GM18907 (cell line): ENCODE measurements at regions not wholly inside any gene's neighbourhood (a gene's known extent, or its start where the extent isn't known, plus 50 kb on each side); places are given as distances from the start of the nearest gene placed in this dataset.
"Not testable (repeated sequence)": the region's sequence is repeated elsewhere in the genome, so short reads cannot be mapped to it uniquely, and the experiment has no call there.

ENCODE experiments used
- ATAC-seq: cut with Tn5 transposase; IDR thresholded peaks from one replicate; pipeline ENCODE4 v1.9.1; 2021; ENCODE audit warnings: mild to moderate bottlenecking, moderate library complexity; ENCODE audit not compliant: unreplicated experiment

DNA sequence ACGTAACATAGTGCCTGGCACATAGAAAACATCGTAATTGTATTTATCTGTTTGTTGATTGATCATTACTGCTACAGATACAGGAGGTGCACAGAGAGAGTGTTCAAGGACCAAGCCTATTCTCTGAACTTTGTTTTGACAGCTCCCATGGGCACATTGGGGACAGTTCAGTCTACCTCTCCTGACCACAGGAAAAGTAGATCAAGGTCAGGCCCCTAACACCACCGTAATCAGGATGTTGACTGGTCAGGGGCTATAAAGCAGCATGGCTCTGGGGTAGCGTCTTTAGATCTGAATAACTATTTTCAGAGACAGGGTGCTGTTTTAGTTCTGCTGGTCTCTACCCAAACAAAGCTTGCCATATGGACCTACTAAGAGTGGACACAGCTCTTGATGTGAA is 223.1 kb upstream of the IRF2BP2 start:
- no peak for ATAC-seq

DNA sequence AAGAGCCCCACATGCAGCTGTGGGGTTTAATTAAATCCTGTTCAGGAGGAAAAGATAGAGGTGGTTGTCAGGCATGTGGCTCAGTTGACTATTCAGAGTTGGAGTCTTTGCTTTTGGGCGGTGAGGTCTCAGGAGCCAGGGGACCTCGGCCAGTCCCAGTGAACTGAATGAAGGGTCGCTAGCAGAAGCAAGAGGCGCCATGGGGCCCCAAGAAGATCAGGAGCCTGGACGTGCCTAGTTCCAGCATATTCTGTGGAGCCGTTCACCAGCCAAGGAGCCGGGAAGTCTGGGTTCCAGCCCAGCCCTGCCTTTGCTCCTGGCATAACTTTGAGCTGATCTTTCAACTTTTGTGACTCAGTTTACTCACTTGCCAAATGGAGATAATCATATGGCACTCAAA is 217.7 kb upstream of the IRF2BP2 start:
- ATAC-seq = no peak

DNA sequence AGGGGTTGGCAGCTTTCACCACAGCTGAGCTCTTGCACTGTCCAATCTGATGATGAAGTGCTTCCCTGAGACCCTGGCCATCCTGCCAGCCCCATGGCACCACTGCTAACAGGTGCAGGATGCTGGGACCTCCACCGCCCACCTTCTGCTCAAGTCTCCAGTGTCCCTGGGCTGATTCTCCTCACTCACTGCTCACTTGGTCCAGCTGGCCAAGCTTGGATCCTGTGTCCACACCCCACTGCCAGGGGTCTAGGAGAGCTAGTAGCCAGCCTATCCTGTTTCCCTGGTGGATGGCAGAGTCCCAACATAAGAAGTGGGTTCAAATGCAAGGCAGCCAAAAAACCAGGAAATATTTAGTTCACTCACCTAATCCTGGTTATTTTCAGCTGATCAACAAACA is 217.2 kb upstream of the IRF2BP2 start:
- ATAC-seq = no peak

GRCh38 chr1:234826352-234826751 is 216.4 kb upstream of the IRF2BP2 start:
- no peak for ATAC-seq

- ATAC-seq = no peak
Observed at GRCh38 chr1:234825498-234826165, 215.7 kb upstream of the IRF2BP2 start.

DNA sequence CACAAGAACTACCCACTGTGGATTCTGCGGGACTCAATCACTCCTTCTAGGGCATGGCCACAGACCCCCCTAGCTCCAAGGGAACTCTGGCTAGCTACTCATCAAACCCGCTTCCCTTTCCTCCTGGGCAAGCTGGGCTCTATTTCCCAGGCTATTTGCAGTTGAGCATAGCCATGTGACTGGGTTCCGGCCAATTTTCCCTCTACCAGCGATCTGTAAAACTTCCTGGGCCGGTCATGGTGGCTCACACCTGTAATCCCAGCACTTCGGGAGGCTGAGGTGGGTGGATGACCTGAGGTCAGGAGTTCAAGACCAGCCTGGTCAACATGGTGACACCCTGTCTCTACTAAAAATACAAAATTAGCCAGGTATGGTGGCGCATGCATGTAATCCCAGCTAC is 214.9 kb upstream of the IRF2BP2 start:
- ATAC-seq = not testable (repeated sequence)

- ATAC-seq = no peak
Observed at GRCh38 chr1:234823191-234824176, 213.5 kb upstream of the IRF2BP2 start.

DNA sequence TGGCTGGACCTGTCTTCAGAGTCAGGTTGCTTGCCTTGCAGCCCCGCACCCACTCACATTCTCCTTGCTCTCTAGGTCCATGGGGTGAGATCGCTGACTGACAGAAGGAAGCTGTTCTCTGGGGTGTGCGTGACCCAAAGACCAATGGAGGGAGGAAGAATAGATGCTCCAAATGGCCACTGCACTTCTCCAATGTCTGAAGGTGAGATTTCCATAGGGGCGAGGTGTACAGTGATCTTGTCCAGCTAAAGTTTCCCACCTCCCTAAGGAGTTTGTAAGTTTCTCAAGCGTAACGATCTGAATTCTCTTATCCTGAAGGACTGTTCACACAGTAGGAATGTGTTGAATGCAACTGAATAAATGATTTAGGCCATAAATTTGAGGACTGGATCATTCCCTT is 211.9 kb upstream of the IRF2BP2 start:
- ATAC-seq = no peak

GRCh38 chr1:234820597-234820996 is 210.6 kb upstream of the IRF2BP2 start:
- no peak for ATAC-seq

DNA sequence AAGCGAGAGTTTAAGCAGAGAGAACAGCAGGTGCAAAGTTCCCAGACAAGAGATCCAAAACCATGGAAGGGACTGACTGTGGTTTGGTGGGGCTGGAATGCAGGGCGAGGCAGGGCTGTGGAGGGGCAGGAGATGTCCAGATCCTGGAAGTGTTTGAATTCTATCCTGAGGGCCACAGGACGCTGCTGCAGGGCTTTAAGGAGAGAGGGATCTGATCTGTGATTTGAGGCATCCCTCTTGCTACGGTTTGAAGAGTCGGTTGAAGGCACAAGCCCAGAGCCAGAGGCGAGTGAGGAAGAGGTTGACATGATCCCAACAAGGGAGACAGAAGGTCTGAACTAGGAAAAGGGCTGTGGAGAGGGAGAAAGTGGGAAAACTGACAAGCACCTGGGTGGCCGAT is 209.9 kb upstream of the IRF2BP2 start:
- not testable (repeated sequence) for ATAC-seq

DNA sequence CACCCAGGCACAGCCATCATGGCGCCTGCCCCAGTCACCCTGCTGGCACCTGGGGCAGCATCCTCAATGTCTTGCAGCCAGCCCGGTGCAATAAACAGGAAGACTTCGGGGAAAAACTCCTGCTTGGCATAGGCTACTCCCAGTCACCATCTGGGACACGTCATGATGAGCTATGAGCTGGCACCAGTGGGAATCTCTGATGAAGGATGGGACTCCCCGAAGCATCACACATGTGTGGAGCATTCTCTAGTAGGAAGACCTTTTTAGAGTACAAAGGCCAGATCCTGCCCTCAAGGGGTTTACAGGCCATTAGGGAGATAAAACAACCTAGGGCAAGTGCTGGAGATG is 208.0 kb upstream of the IRF2BP2 start:
- not testable (repeated sequence) for ATAC-seq

DNA sequence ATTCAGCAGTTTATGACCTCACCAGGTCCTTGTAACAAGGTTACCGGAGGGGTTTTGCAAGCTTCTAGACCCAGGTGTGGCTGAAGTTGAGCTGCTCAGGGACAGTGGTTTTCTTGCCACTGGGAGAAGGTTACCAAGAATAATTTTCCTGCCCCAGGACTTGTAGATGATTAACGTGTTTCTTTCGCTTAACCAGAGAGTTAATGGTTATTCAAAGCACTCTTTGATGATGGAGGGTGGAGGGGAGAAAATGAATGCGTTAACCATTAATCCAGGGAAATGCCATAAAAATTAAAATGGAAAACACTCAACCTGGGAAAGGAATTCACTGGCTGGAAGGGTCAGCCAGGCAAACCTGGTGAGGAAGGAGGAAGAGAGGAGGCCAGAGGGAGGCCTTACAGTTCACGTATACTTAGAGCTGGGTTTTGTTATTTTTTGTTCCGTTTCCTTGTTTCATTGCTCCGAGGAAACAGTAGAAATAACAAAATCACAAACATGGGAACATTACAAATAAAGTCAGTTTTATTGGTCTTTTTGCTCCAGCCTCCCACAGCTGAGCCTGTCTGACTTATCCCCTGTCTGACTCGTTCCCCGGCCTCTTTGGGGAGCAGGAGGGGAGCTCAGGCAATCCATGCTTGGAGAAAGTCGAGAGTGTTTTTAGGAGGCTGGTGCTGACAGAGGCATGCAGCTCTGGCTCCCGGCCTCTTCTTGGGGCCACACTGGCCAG is 207.5 kb upstream of the IRF2BP2 start:
- ATAC-seq = peak; percentile 55

- not testable (repeated sequence) for ATAC-seq
Observed at GRCh38 chr1:234816864-234817263, 206.9 kb upstream of the IRF2BP2 start.

DNA sequence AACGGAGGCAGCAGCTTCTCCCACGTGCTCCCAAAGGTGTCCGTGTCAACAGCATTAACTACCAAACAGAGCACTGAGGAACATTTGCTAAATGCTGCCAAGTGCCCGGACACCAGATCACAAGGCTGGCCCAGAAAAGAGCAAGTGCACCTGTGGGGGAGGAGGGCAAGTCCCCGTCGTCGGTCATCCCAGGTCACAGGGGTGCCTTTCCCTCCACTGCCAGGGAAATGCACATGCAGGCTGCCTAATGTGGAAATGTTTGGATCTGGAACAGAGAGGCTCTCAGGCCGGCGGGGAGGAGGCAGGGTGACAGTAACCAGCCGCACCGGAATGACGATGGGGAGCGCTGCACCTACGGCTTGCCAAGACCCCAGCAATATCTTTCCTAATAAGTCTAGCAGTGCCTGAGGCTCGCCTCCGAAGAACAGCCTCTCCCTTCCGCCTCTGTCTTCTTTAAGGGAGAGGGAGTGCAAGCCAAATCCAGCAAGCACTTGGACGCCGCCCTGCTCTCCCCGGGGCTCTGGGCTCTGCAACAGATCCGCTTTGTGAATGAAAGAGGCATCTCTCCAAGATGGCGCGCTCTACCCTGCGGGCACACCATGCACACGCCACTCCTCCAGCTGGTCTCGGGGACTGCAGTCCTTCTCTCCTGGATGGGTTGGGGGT is 206.3 kb upstream of the IRF2BP2 start:
- not testable (repeated sequence) for ATAC-seq

DNA sequence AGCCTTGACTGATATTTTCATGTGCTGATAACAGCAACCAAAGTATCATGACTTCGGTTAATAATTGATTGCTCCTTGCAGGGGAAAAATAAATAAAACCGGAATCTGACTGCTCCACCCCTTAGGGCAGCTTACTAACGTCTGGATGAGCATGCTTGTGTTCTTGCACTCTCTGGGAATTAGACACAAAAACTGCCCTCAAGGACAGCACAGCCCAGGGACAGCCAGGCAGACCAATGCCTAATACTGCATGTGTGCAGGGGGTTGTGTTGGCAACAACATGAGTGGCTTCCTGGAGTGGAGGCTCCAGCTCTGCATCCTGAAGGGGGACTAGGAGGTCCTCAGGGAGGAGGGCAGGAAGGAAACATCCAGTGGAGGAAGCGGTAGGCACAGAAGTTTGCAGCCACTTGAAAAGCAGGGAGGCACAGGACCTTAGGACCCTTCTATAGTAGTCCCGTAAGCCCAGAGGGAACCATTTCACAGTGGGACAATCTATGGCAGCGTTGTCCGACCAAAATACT is 205.4 kb upstream of the IRF2BP2 start:
- not testable (repeated sequence) for ATAC-seq

- ATAC-seq = not testable (repeated sequence)
Observed at GRCh38 chr1:234814235-234814634, 204.3 kb upstream of the IRF2BP2 start.

GRCh38 chr1:234811824-234812223 is 201.8 kb upstream of the IRF2BP2 start:
- ATAC-seq = not testable (repeated sequence)

DNA sequence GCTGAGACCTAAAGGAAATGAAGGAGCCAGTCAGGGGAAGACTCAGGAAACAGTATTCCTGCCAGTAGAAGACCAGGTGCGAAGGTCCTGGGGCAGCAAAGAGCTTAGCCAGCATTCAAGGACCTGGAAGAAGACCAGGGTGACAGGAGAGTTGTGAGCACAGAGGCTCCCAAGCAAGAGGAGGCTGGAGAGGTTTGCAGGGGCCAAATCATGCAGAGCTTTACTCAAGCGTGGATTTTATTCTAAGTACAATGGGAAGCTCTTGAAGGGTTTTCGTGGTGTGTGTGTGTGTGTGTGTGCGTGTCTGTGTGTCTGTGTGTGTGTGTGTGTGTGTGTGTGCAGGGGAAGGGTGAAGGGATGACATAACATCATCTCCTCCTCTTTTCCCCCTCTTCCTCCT is 200.7 kb upstream of the IRF2BP2 start:
- ATAC-seq = not testable (repeated sequence)

DNA sequence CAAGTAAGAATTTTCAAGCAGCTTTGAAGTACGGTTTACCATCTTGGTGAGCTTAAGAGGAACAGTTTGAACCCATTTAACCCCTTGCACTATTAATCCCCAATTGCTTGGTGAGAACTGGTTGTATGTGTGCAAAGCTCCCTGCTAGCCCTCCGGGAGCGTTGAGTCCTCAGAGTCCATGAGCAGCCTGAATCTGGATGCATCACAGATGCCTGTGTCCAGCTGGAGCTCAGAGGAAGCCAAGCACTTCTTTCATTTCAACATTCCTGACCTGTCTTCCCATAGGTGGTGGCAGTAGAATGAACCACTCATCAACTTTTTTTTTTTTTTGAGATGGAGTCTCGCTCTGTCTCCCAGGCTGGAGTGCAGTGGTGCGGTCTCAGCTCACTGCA is 199.9 kb upstream of the IRF2BP2 start:
- ATAC-seq = not testable (repeated sequence)

- peak; percentile 73 for ATAC-seq
Observed at GRCh38 chr1:234808943-234809853, 199.2 kb upstream of the IRF2BP2 start.
